ENCODE measurements at regions not wholly inside any gene's neighbourhood (a gene's known extent, or its start where the extent isn't known, plus 50 kb on each side); places are given as distances from the start of the nearest gene placed in this dataset.
"Not testable (repeated sequence)": the region's sequence is repeated elsewhere in the genome, so short reads cannot be mapped to it uniquely, and the experiment has no call there.

DNA sequence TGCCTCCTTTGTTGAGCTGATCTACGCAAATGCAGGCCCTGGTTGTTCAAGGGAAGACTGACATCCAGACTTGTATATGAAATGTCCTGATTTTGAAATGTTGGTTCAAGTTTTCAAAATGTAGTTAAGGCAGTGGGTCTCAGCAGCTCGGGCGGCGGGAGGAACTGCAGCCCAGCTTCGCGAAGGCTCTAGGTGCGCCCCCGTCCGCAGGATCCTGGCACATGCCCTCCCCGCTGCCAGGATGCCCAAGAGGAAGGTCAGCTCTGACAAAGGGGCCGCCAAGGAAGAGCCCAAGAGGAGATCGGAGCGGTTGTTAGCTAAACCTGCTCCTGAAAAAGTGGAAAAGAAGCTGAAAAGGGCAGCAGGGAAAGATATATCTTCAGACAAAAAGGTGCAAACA, 1310.1 kb downstream of the ADGRL3 start:
- FAIRE-seq, result no peak

DNA sequence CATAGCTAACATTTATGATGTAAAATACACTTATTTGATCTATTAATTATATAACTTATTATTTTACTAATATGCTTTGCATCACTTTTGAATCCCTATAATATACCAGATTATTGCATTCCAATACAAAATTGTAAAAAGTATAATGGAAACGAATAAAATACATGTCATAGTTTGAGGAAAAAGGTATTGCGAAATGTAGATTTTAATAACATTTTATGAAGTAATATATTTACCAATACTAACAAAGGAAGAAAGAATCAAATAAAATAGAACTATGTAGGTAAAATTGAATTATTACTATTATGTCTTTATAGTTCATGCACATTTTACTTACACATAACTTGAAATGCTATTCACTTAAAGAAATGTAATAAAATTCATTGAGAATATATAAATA, 1300.2 kb downstream of the ADGRL3 start:
- no peak for FAIRE-seq

- FAIRE-seq, result no peak
These were observed 1294.9 kb downstream of the ADGRL3 start for GRCh38 chr4:62495032-62495431.

GRCh38 chr4:62491756-62492155, 1291.6 kb downstream of the ADGRL3 start:
- not testable (repeated sequence) for FAIRE-seq

- no peak for FAIRE-seq
These were observed 1290.5 kb downstream of the ADGRL3 start for GRCh38 chr4:62490635-62491034.

GRCh38 chr4:62487016-62487415, 1286.9 kb downstream of the ADGRL3 start:
- FAIRE-seq, result no peak

GRCh38 chr4:62484357-62484756, 1284.2 kb downstream of the ADGRL3 start:
- FAIRE-seq, result no peak

DNA sequence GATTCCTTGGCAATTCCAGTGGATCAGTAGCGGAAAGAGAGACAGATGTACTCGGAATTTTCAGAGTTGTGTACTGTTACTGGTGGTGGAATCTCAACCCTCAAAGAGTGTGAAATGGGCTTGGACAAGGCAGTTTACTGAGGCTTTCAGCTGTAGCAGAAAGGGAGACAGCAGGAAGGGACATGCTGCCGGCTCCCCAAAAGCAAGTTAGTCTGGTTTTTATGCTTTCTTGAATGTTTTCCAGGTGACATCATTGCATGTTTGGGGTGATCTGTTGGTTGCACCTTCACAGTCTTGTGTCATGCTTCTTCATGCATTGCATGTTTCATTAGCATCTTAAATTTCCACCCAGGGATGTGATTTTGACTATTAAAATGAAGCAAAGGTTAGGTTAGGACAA, 1282.2 kb downstream of the ADGRL3 start:
- no peak for FAIRE-seq

GRCh38 chr4:62475596-62475995, 1275.5 kb downstream of the ADGRL3 start:
- FAIRE-seq, result no peak

GRCh38 chr4:62474802-62475201, 1274.7 kb downstream of the ADGRL3 start:
- no peak for FAIRE-seq

GRCh38 chr4:62471021-62471420, 1270.9 kb downstream of the ADGRL3 start:
- FAIRE-seq, result no peak

GRCh38 chr4:62470421-62470983, 1270.4 kb downstream of the ADGRL3 start:
- no peak for FAIRE-seq

- peak; percentile 10 for FAIRE-seq
These were observed 1269.9 kb downstream of the ADGRL3 start for GRCh38 chr4:62470020-62470419.

DNA sequence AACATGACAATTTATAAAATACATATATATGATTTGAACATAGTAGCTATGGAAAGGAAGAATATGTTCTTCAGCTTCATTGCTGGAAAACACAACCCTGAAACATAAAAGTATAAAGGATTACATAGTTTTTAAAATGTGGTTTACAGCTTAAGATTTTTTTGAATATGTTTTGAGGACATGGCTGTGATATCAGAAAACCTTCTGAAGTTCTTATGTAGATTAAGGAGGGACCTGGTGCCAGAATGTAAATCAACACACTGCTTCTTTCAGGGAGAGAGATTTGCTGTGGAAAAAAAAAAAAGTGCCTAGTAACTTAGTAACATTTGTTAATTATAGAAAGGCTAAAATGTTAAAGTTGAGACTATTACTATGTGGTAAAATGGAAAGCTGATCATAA, 1261.8 kb downstream of the ADGRL3 start:
- no peak for FAIRE-seq

DNA sequence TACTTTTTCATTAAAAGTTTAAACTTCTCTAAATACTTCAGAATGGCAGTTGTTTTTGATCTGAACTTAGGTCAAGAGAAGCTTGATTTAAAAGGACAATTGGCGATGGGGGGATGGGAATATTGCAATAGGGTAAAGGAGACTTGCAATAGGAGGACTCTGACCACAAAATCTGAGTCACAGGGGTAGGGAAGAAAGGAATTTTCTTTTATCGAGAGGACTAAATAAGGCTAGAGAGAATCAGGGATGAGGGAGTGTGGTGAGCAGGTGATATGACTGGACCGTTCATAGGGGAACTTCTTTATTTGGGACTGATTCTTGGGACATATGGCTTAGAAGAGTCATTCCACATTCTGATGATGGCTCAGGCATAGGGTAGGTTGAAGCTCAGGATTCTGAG, 1260.2 kb downstream of the ADGRL3 start:
- FAIRE-seq, result no peak

GRCh38 chr4:62457356-62457755, 1257.2 kb downstream of the ADGRL3 start:
- FAIRE-seq, result no peak

DNA sequence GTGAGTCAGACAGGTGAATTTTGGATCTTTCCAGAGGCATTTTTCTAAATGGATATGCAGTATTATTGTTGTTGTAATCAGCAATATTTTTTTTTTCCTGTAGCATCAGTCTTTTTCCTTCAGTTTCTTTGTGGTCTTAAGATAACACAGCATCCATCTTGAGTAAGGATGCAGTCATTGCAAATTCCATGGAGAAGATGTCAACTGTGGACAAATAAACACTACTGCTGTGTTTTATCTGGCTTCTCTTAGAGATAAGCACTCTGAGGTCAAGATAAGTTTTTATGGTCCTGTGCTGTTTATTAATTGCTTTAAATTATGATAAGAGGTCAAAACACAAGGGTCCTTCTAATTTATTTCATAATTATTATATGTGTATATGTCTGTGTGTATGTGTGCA, 1255.7 kb downstream of the ADGRL3 start:
- FAIRE-seq, result no peak

DNA sequence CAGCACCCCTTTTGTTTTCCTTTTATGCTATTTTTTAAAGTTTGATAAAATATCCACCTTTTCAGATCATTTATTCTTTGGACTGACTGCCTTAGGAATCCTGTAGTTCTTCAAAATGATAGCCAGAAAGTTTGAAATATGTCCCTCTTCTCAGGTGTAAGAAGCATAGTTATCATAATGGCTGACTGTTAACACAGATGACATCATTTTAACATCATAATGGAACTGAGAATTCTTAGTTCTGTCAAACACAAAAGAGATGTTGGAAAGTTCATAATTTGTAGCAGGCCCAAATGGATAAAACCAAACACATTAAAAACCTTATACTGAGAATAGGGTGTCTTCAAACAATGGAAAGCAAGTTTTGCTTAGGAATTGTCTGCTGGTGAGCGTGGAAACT, 1254.4 kb downstream of the ADGRL3 start:
- FAIRE-seq, result no peak

DNA sequence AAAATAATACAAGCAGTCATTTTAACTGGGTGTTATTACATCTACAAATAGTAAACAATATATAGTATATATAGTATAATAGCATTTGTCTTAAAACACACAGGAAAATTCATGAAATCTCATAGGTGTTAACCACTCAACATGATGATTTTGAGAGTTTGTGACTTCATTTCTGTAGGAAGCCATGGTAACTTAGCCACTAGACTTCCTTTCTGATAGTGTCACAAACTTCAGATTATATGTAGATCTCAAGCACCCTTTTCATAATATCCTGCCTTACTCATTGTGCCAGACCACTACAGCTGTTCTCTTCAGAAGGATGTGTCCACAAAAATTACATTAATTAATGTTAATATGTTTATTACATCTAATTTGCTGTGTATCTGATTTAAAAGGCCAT, 1250.6 kb downstream of the ADGRL3 start:
- no peak for FAIRE-seq

DNA sequence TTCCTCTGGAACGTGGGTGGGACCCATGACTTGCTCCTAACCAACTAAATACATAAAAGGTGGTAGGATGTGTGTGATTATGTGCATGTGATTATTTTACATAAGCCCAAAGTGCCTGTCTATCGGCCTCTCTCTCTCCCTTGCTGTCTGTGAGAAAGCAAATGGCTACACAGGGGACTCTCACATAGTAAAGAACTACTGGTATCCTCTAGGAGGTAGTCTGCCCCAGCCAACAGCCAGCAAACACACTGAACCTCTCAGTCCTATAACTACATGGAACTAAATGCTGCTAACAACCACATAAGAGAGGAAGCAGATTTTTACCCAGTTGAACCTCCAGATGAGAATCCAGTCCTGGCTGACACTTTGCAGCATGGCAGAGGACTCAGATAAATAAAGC, 1249.4 kb downstream of the ADGRL3 start:
- no peak for FAIRE-seq

DNA sequence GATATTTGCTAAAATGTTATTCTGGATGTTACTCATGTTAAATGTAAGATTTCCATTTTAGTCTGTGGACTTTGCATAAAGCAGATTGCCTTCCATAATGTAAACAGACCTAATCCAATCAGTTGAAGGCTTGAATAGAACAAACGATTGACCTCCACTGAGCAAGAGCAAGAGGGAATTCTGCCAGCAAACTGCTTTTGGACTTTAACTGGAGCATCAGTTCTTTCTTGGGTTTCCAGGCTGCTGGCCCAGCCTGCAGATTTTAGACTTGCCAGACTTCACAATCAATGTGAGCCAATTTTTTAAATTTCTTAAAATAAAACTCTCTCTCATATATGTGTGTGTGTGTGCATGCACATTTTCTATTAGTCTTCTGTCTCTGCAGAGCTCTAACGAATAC, 1248.8 kb downstream of the ADGRL3 start:
- FAIRE-seq, result no peak

- FAIRE-seq, result no peak
These were observed 1238.9 kb downstream of the ADGRL3 start for GRCh38 chr4:62439051-62439450.

DNA sequence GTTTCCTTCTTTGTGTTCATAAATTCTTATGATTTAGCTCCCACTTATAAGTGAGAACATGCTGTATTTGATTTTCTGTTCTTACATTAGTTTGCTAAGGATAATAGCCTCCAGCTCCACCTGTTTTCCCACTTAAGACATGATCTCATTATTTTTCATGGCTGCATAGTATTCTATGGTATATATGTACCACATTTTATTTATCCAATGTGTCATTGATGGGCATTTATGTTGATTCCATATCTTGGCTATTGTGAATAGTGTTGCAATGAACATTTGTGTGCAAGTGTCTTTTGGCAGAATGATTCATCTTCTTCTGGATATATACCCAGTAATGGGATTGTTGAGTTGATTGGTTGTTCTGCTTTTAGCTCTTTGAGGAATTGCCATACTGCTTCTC, 1234.8 kb downstream of the ADGRL3 start:
- FAIRE-seq, result no peak

DNA sequence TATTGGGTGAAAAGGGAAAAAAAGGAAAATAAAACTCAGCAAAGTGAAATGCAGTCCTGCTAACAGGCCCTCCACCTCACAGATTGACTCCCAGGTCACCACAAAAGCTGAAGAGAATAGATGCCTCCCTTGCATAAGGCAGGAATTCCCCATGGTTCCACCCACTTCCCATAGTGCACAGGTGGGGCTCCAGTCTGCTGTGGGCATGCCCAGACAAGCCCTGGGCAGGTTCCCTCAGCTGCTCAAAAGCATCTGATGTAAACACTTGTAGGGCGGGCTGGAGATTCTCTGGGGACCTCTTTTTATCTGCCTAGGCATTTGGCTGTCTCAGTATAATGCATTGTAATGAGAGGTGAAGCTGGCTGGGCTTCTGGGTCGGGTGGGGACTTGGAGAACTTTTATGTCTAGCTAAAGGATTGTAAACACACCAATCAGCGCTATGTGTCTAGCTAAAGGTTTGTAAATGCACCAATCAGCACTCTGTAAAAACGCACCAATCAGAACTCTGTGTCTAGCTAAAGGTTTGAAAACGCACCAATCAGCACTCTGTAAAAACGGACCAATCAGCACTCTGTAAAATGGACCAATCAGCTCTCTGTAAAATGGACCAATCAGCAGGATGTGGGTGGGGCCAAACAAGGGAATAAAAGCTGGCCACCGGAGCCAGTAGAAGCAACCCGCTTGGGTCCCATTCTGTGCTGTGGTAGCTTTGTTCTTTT, 1231.5 kb downstream of the ADGRL3 start:
- FAIRE-seq, result not testable (repeated sequence)

DNA sequence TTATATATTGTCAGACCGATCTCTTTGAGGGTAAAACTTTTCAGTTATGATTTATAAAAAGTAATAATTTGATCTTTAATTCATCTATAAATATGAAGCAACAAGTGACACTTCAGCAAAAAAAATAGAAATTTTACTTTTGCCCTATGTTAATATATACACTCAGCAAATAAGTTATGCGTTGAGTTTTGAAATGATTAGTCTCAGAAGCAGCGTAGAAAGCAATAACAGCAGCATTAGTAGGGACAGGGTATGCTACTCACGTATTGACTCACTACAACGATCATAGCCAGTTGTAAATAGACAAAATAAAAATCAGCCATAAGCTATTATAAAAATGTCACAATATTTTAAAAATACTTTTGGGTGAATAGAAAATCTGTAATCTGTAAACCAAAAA, 1229.2 kb downstream of the ADGRL3 start:
- no peak for FAIRE-seq
